Thyroid gland (tissue), 4 donors: ENCODE measurements at regions not wholly inside any gene's neighbourhood (a gene's known extent, or its start where the extent isn't known, plus 50 kb on each side); places are given as distances from the start of the nearest gene placed in this dataset.

Source experiments
- DNase-seq, 2 donors: peaks; one replicate each; pipeline ENCODE4 v3.0.0-alpha.2; 2019
- H3K27ac ChIP-seq, 3 donors: fragments of 200-600 bp; sonication (generic); 1 replicate in 2 of 3; 2 replicates in 1 of 3; pipeline ENCODE4 v1.5.1; 2016 to 2019; ENCODE audit warnings: mild to moderate bottlenecking in 1 of 3, moderate library complexity in 1 of 3
- H3K27me3 ChIP-seq: fragments of 200-600 bp; sonication (generic); one replicate; pipeline ENCODE4 v1.5.1; 2019
- H3K36me3 ChIP-seq, 2 donors: fragments of 200-600 bp; sonication (generic); one replicate each; pipeline ENCODE4 v1.5.1; 2016 to 2019
- H3K4me1 ChIP-seq, 2 donors: fragments of 200-600 bp; sonication (generic); one replicate each; pipeline ENCODE4 v1.5.1; 2017 to 2019
- H3K4me3 ChIP-seq, 3 donors: fragments of 200-600 bp; sonication (generic); replicated peaks in 1 of 3; 1 replicate in 2 of 3; 2 replicates in 1 of 3; pipeline ENCODE4 v1.5.1; 2016; ENCODE audit warnings: mild to moderate bottlenecking in 1 of 3
- H3K9me3 ChIP-seq: fragments of 200-600 bp; sonication (generic); one replicate; pipeline ENCODE4 v1.5.1; 2017
- POLR2A ChIP-seq, 2 donors: fragments of 450-650 bp; IDR thresholded peaks; one replicate each; pipeline ENCODE4 v1.6.1; 2017; ENCODE audit warnings: antibody characterized with exemption in 2 of 2, mild to moderate bottlenecking in 2 of 2, moderate library complexity in 1 of 2
- WGBS, 2 donors: methylation state at CpG; one replicate each; pipeline ENCODE4 v1.1.5; 2017; 5-methylcytosine and 5-hydroxymethylcytosine counted together
- intact Hi-C: fragments of 100-400 bp; cut with DNase I; formaldehyde crosslinking; loops from one replicate; pipeline ENCODE4 v1.15.1; 2023
- TF ChIP-seq, protein P1 (sequence below), 6 experiments: fragments of 200-600 bp in 3 of 6; fragments of 450-650 bp in 3 of 6; sonication (generic) in 3 of 6; IDR thresholded peaks; one replicate each; pipeline ENCODE4 v1.5.1; 2016 to 2019; ENCODE audit warnings: antibody characterized with exemption in 6 of 6, mild to moderate bottlenecking in 2 of 6, inconsistent platforms in 1 of 6, moderate library complexity in 1 of 6

GRCh38 chr2:45070113-45070652 lies 60.9 kb upstream of the SIX2 start:
- Histone ChIP-seq H3K27me3 (no peaks in the 10 kb centered on the region), H3K4me3 (no peak overlapping the region), H3K9me3 (no peaks in the 10 kb centered on the region), H3K4me1 (no peaks in the 10 kb centered on the region), H3K27ac (no peak overlapping the region), H3K36me3 (no peaks in the 10 kb centered on the region)
- TF ChIP-seq, protein P1, sequence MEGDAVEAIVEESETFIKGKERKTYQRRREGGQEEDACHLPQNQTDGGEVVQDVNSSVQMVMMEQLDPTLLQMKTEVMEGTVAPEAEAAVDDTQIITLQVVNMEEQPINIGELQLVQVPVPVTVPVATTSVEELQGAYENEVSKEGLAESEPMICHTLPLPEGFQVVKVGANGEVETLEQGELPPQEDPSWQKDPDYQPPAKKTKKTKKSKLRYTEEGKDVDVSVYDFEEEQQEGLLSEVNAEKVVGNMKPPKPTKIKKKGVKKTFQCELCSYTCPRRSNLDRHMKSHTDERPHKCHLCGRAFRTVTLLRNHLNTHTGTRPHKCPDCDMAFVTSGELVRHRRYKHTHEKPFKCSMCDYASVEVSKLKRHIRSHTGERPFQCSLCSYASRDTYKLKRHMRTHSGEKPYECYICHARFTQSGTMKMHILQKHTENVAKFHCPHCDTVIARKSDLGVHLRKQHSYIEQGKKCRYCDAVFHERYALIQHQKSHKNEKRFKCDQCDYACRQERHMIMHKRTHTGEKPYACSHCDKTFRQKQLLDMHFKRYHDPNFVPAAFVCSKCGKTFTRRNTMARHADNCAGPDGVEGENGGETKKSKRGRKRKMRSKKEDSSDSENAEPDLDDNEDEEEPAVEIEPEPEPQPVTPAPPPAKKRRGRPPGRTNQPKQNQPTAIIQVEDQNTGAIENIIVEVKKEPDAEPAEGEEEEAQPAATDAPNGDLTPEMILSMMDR (IDR thresholded peaks at IDR 0.05): no peak
- no peak for TF ChIP-seq POLR2A (IDR thresholded peaks at IDR 0.05)
- intact Hi-C loops: no loop called here
- WGBS, 2 donors: 54 to 57% methylated on average over 9 of the region's 9 CpGs
- no peak for DNase-seq

GRCh38 chr2:45069684-45070083 lies 60.4 kb upstream of the SIX2 start:
- intact Hi-C loops: no loop called here
- H3K27ac ChIP-seq: no peak overlapping the region

GRCh38 chr2:45068571-45069140 lies 59.4 kb upstream of the SIX2 start:
- Histone ChIP-seq H3K9me3 (no peaks in the 10 kb centered on the region), H3K4me3 (no peak overlapping the region), H3K36me3 (no peaks in the 10 kb centered on the region), H3K4me1 (no peaks in the 10 kb centered on the region), H3K27me3 (no peaks in the 10 kb centered on the region), H3K27ac (no peak overlapping the region)
- DNase-seq: no peak
- intact Hi-C loops: no loop called here
- 73 to 84% methylated on average over 9 of the region's 9 CpGs for WGBS, 2 donors
- no peak for TF ChIP-seq POLR2A (IDR thresholded peaks at IDR 0.05)
- TF ChIP-seq, protein P1 (IDR thresholded peaks at IDR 0.05): no peak

More at GRCh38 chr2:45069684-45070083, 60.4 kb upstream of the SIX2 start:
- no peaks in the 10 kb centered on the region for H3K4me1 ChIP-seq
- no peak overlapping the region for H3K4me3 ChIP-seq
- DNase-seq: no peak
- H3K36me3 ChIP-seq: no peaks in the 10 kb centered on the region
- no peaks in the 10 kb centered on the region for H3K9me3 ChIP-seq
- 93 to 95% methylated on average over 5 of the region's 5 CpGs for WGBS, 2 donors
- TF ChIP-seq POLR2A (IDR thresholded peaks at IDR 0.05): no peak
- TF ChIP-seq, protein P1 (IDR thresholded peaks at IDR 0.05): no peak
- H3K27me3 ChIP-seq: no peaks in the 10 kb centered on the region

- peak; percentile 11 to 24 for DNase-seq
- WGBS, 2 donors: 66 to 81% methylated on average over 5 to 6 of the region's 6 CpGs
- no peaks in the 10 kb centered on the region for H3K27me3 ChIP-seq
- no peak overlapping the region for H3K4me3 ChIP-seq
- TF ChIP-seq, protein P1 (IDR thresholded peaks at IDR 0.05): no peak
- no peak for TF ChIP-seq POLR2A (IDR thresholded peaks at IDR 0.05)
- no peaks in the 10 kb centered on the region for H3K36me3 ChIP-seq
- intact Hi-C loops: no loop called here
- H3K9me3 ChIP-seq: no peaks in the 10 kb centered on the region
- H3K4me1 ChIP-seq: no peaks in the 10 kb centered on the region
- no peak overlapping the region for H3K27ac ChIP-seq
Measured at GRCh38 chr2:45067859-45068570, 58.8 kb upstream of the SIX2 start.
